Activated CD4-positive, alpha-beta memory T cell treated with anti-CD3 and anti-CD28 coated beads, Interleukin-2, amount 10 ng/mL, durations not matched to agents 7 days and 5 days (primary cell): ENCODE measurements at regions not wholly inside any gene's neighbourhood (a gene's known extent, or its start where the extent isn't known, plus 50 kb on each side); places are given as distances from the start of the nearest gene placed in this dataset.

Source experiments
- CTCF ChIA-PET: fragments of 350-600 bp; sonication (Branson Sonifier 250); formaldehyde crosslinking; loops from one replicate; lab custom pipeline; 2021; ENCODE audit warnings: antibody characterized with exemption, inconsistent platforms; lab: Charles Lee
- POLR2A ChIA-PET: fragments of 350-600 bp; sonication (Branson Sonifier 250); formaldehyde crosslinking; loops from one replicate; lab custom pipeline; 2021; ENCODE audit warnings: antibody characterized with exemption; lab: Charles Lee
- DNase-seq: peaks from one replicate; pipeline ENCODE4 v3.0.0-alpha.2; 2020
- H3K27ac Mint-ChIP-seq: one replicate; pipeline ENCODE4 v1.8.0; 2021; ENCODE audit warnings: mild to moderate bottlenecking, mixed read lengths
- H3K27me3 Mint-ChIP-seq: one replicate; pipeline ENCODE4 v1.8.0; 2021; ENCODE audit warnings: mixed read lengths
- H3K36me3 Mint-ChIP-seq: one replicate; pipeline ENCODE4 v1.8.0; 2021; ENCODE audit warnings: low read depth, mixed read lengths
- H3K4me1 Mint-ChIP-seq: one replicate; pipeline ENCODE4 v1.8.0; 2021; ENCODE audit warnings: mixed read lengths
- H3K4me3 Mint-ChIP-seq: one replicate; pipeline ENCODE4 v1.8.0; 2021; ENCODE audit warnings: mild to moderate bottlenecking, mixed read lengths
- H3K9me3 Mint-ChIP-seq: one replicate; pipeline ENCODE4 v1.8.0; 2021; ENCODE audit warnings: mixed read lengths

GRCh38 chr16:48105976-48106375 lies 49.8 kb downstream of the ABCC12 start:
- POLR2A ChIA-PET: no interaction called here

GRCh38 chr16:48105456-48105855 lies 50.3 kb downstream of the ABCC12 start:
- POLR2A ChIA-PET: no interaction called here
- peaks cover 11% of the 10 kb centered on the region for H3K4me1 Mint-ChIP-seq

More at GRCh38 chr16:48105976-48106375, 49.8 kb downstream of the ABCC12 start:
- no peak for DNase-seq
- Mint-ChIP-seq H3K27me3 (peaks cover 11% of the 10 kb centered on the region), H3K27ac (no peak overlapping the region), H3K4me1 (peaks cover 9% of the 10 kb centered on the region), H3K4me3 (no peak overlapping the region), H3K9me3 (no peaks in the 10 kb centered on the region), H3K36me3 (no peaks in the 10 kb centered on the region)
- CTCF ChIA-PET: no interaction called here

GRCh38 chr16:48103591-48103990 lies 52.2 kb downstream of the ABCC12 start:
- H3K4me1 Mint-ChIP-seq: peaks cover 11% of the 10 kb centered on the region
- POLR2A ChIA-PET: no interaction called here
- no peak overlapping the region for H3K27ac Mint-ChIP-seq
- CTCF ChIA-PET: no interaction called here
- H3K27me3 Mint-ChIP-seq: peaks cover 12% of the 10 kb centered on the region
- no peaks in the 10 kb centered on the region for H3K36me3 Mint-ChIP-seq
- H3K9me3 Mint-ChIP-seq: no peaks in the 10 kb centered on the region
- no peak overlapping the region for H3K4me3 Mint-ChIP-seq
- no peak for DNase-seq

More at GRCh38 chr16:48105456-48105855, 50.3 kb downstream of the ABCC12 start:
- no peak for DNase-seq
- CTCF ChIA-PET: no interaction called here
- Mint-ChIP-seq H3K36me3 (no peaks in the 10 kb centered on the region), H3K27ac (no peak overlapping the region), H3K4me3 (no peak overlapping the region), H3K9me3 (no peaks in the 10 kb centered on the region), H3K27me3 (peaks cover 11% of the 10 kb centered on the region)

GRCh38 chr16:48102083-48103008 lies 53.4 kb downstream of the ABCC12 start:
- H3K27ac Mint-ChIP-seq: no peak overlapping the region
- H3K36me3 Mint-ChIP-seq: no peaks in the 10 kb centered on the region
- no peak for DNase-seq
- ChIA-PET POLR2A (no interaction called here), CTCF (no interaction called here)
- H3K9me3 Mint-ChIP-seq: no peaks in the 10 kb centered on the region
- H3K4me1 Mint-ChIP-seq: peaks cover 11% of the 10 kb centered on the region
- H3K27me3 Mint-ChIP-seq: peaks cover 12% of the 10 kb centered on the region
- H3K4me3 Mint-ChIP-seq: no peak overlapping the region

GRCh38 chr16:48101069-48101674 lies 54.6 kb downstream of the ABCC12 start:
- no peak overlapping the region for H3K27ac Mint-ChIP-seq
- ChIA-PET CTCF (interaction anchor here (0.6 kb wide), 1 partner anchor 960 kb away, joined by 3 read pairs; no protein-coding TSS in a partner anchor), POLR2A (no interaction called here)
- peaks cover 11% of the 10 kb centered on the region for H3K4me1 Mint-ChIP-seq
- DNase-seq: peak; percentile 18
- H3K27me3 Mint-ChIP-seq: peaks cover 12% of the 10 kb centered on the region
- no peak overlapping the region for H3K4me3 Mint-ChIP-seq
- no peaks in the 10 kb centered on the region for H3K36me3 Mint-ChIP-seq
- H3K9me3 Mint-ChIP-seq: no peaks in the 10 kb centered on the region

GRCh38 chr16:48099455-48099854 lies 56.3 kb downstream of the ABCC12 start:
- DNase-seq: no peak
- no peaks in the 10 kb centered on the region for H3K36me3 Mint-ChIP-seq
- POLR2A ChIA-PET: no interaction called here
- H3K4me3 Mint-ChIP-seq: no peak overlapping the region
- H3K4me1 Mint-ChIP-seq: peaks cover 11% of the 10 kb centered on the region
- CTCF ChIA-PET: no interaction called here
- H3K27me3 Mint-ChIP-seq: peaks cover 14% of the 10 kb centered on the region
- H3K27ac Mint-ChIP-seq: no peak overlapping the region
- no peaks in the 10 kb centered on the region for H3K9me3 Mint-ChIP-seq

GRCh38 chr16:48098472-48098871 lies 57.3 kb downstream of the ABCC12 start:
- H3K36me3 Mint-ChIP-seq: no peaks in the 10 kb centered on the region
- no peak for DNase-seq
- CTCF ChIA-PET: no interaction called here
- POLR2A ChIA-PET: no interaction called here
- H3K27ac Mint-ChIP-seq: no peak overlapping the region
- peaks cover 16% of the 10 kb centered on the region for H3K27me3 Mint-ChIP-seq
- H3K4me1 Mint-ChIP-seq: peaks cover 11% of the 10 kb centered on the region
- no peak overlapping the region for H3K4me3 Mint-ChIP-seq
- no peaks in the 10 kb centered on the region for H3K9me3 Mint-ChIP-seq

- Mint-ChIP-seq H3K4me3 (no peak overlapping the region), H3K36me3 (no peaks in the 10 kb centered on the region), H3K27ac (no peak overlapping the region), H3K27me3 (peaks cover 11% of the 10 kb centered on the region), H3K4me1 (no peaks in the 10 kb centered on the region), H3K9me3 (no peaks in the 10 kb centered on the region)
- CTCF ChIA-PET: no interaction called here
- DNase-seq: no peak
- POLR2A ChIA-PET: no interaction called here
These were observed 64.7 kb downstream of the ABCC12 start for GRCh38 chr16:48091117-48091516.

- no peaks in the 10 kb centered on the region for H3K4me1 Mint-ChIP-seq
- H3K27me3 Mint-ChIP-seq: peaks cover 12% of the 10 kb centered on the region
- ChIA-PET POLR2A (no interaction called here), CTCF (no interaction called here)
- H3K27ac Mint-ChIP-seq: no peak overlapping the region
- no peaks in the 10 kb centered on the region for H3K9me3 Mint-ChIP-seq
- H3K36me3 Mint-ChIP-seq: no peaks in the 10 kb centered on the region
- DNase-seq: no peak
- H3K4me3 Mint-ChIP-seq: no peak overlapping the region
These were observed 66.6 kb downstream of the ABCC12 start for GRCh38 chr16:48089053-48089792.

- Mint-ChIP-seq H3K27ac (no peak overlapping the region), H3K9me3 (no peaks in the 10 kb centered on the region), H3K36me3 (no peaks in the 10 kb centered on the region), H3K4me3 (no peak overlapping the region), H3K4me1 (no peaks in the 10 kb centered on the region), H3K27me3 (peaks cover 10% of the 10 kb centered on the region)
- ChIA-PET POLR2A (no interaction called here), CTCF (no interaction called here)
- DNase-seq: no peak
These were observed 68.2 kb downstream of the ABCC12 start for GRCh38 chr16:48087639-48088038.

- no peaks in the 10 kb centered on the region for H3K36me3 Mint-ChIP-seq
- no peaks in the 10 kb centered on the region for H3K4me1 Mint-ChIP-seq
- POLR2A ChIA-PET: no interaction called here
- H3K9me3 Mint-ChIP-seq: no peaks in the 10 kb centered on the region
- CTCF ChIA-PET: no interaction called here
- H3K27ac Mint-ChIP-seq: no peak overlapping the region
- DNase-seq: no peak
- H3K27me3 Mint-ChIP-seq: peaks cover 9% of the 10 kb centered on the region
- no peak overlapping the region for H3K4me3 Mint-ChIP-seq
These were observed 69.4 kb downstream of the ABCC12 start for GRCh38 chr16:48086422-48086821.

GRCh38 chr16:48085729-48086128 lies 70.1 kb downstream of the ABCC12 start:
- Mint-ChIP-seq H3K27me3 (peaks cover 3% of the 10 kb centered on the region), H3K36me3 (no peaks in the 10 kb centered on the region), H3K27ac (no peak overlapping the region), H3K4me1 (no peaks in the 10 kb centered on the region), H3K9me3 (no peaks in the 10 kb centered on the region), H3K4me3 (no peak overlapping the region)
- no peak for DNase-seq
- ChIA-PET POLR2A (no interaction called here), CTCF (no interaction called here)

- DNase-seq: no peak
- Mint-ChIP-seq H3K36me3 (no peaks in the 10 kb centered on the region), H3K27me3 (peaks cover 3% of the 10 kb centered on the region), H3K4me3 (no peak overlapping the region), H3K4me1 (no peaks in the 10 kb centered on the region), H3K27ac (no peak overlapping the region), H3K9me3 (no peaks in the 10 kb centered on the region)
- CTCF ChIA-PET: no interaction called here
- POLR2A ChIA-PET: no interaction called here
These were observed 71.0 kb downstream of the ABCC12 start for GRCh38 chr16:48084826-48085225.
